GM21390 (cell line): ENCODE measurements at regions not wholly inside any gene's neighbourhood (a gene's known extent, or its start where the extent isn't known, plus 50 kb on each side); places are given as distances from the start of the nearest gene placed in this dataset.

Source experiments
- ATAC-seq: cut with Tn5 transposase; IDR thresholded peaks from one replicate; pipeline ENCODE4 v1.9.1; 2021; ENCODE audit not compliant: unreplicated experiment

GRCh38 chr2:71797035-71797810 is 343.9 kb downstream of the DYSF start:
- ATAC-seq = no peak

- ATAC-seq = no peak
Measured at GRCh38 chr2:71796174-71796593, 342.8 kb downstream of the DYSF start.

- ATAC-seq = no peak
Measured at GRCh38 chr2:71795486-71795885, 342.1 kb downstream of the DYSF start.

GRCh38 chr2:71794611-71795010 is 341.2 kb downstream of the DYSF start:
- ATAC-seq = no peak

GRCh38 chr2:71793926-71794325 is 340.6 kb downstream of the DYSF start:
- ATAC-seq = no peak

GRCh38 chr2:71792926-71793761 is 339.8 kb downstream of the DYSF start:
- ATAC-seq = no peak

- no peak for ATAC-seq
Measured at GRCh38 chr2:71791501-71792135, 338.3 kb downstream of the DYSF start.

GRCh38 chr2:71791061-71791450 is 337.7 kb downstream of the DYSF start:
- no peak for ATAC-seq

- no peak for ATAC-seq
Measured at GRCh38 chr2:71790226-71791060, 337.1 kb downstream of the DYSF start.

- no peak for ATAC-seq
Measured at GRCh38 chr2:71789556-71790204, 336.3 kb downstream of the DYSF start.

- no peak for ATAC-seq
Measured at GRCh38 chr2:71788601-71789240, 335.4 kb downstream of the DYSF start.

- no peak for ATAC-seq
Measured at GRCh38 chr2:71788186-71788525, 334.8 kb downstream of the DYSF start.

GRCh38 chr2:71787476-71788185 is 334.3 kb downstream of the DYSF start:
- no peak for ATAC-seq

- ATAC-seq = no peak
Measured at GRCh38 chr2:71787108-71787415, 333.7 kb downstream of the DYSF start.

GRCh38 chr2:71786291-71787107 is 333.1 kb downstream of the DYSF start:
- no peak for ATAC-seq

- no peak for ATAC-seq
Measured at GRCh38 chr2:71785516-71785981, 332.2 kb downstream of the DYSF start.

GRCh38 chr2:71784734-71785511 is 331.6 kb downstream of the DYSF start:
- no peak for ATAC-seq

GRCh38 chr2:71783815-71784214 is 330.5 kb downstream of the DYSF start:
- no peak for ATAC-seq
